GM12872 (cell line): ENCODE measurements at regions not wholly inside any gene's neighbourhood (a gene's known extent, or its start where the extent isn't known, plus 50 kb on each side); places are given as distances from the start of the nearest gene placed in this dataset.

Experiments used
- CTCF ChIP-seq: IDR thresholded peaks from 3 replicates; pipeline ENCODE4 v1.5.1; 2011; ENCODE audit warnings: low read depth, mild to moderate bottlenecking, low read length, moderate library complexity; ENCODE audit not compliant: insufficient read depth

DNA sequence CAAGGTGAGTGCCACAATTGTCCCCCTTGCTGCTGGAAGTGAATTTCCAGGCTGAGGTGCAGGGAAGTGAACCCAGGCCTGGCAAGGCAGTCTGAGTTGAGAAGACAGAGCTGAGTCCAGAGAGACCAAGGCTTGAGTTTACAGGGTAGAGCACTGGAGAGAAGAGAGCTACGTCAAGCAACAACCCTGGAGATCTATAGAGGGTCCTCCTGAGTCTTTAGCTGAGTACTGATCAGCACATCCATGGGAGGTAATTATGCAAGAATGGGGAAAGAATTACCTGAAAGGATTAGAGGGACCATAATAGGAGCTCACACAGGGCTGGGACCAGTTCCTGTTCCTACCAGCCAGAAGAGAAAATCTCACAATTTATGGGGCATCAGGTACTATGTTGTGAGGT is 190.7 kb downstream of the NEDD1 start:
- no peak for TF ChIP-seq CTCF

- no peak for TF ChIP-seq CTCF
These were observed 202.4 kb downstream of the NEDD1 start for GRCh38 chr12:97109441-97109840.

- no peak for TF ChIP-seq CTCF
These were observed 205.1 kb downstream of the NEDD1 start for GRCh38 chr12:97112136-97112535.

GRCh38 chr12:97118796-97119375 is 211.8 kb downstream of the NEDD1 start:
- no peak for TF ChIP-seq CTCF

GRCh38 chr12:97127061-97127460 is 220.0 kb downstream of the NEDD1 start:
- TF ChIP-seq CTCF = no peak

GRCh38 chr12:97131220-97131981 is 224.3 kb downstream of the NEDD1 start:
- no peak for TF ChIP-seq CTCF

DNA sequence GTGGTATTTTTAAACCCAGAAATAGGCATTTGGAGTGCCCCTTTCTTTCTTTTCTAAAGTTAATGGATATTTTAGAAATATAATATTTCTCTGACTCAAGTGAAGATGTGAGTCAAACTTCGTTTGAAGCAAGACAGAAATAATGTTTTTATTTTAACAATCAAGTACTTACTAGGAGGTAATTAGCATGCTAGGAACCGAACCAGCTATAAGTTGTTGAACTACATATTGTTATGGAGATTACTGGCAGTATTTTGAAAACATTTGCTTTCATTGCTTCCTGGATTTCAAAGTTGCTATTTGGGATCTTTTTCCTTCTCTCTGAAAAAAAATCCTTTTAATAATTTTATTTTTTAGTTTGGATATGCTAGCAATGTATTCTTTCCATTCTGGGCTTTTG is 225.2 kb downstream of the NEDD1 start:
- TF ChIP-seq CTCF = no peak
